Upper lobe of left lung (tissue), 4 donors: ENCODE measurements at regions not wholly inside any gene's neighbourhood (a gene's known extent, or its start where the extent isn't known, plus 50 kb on each side); places are given as distances from the start of the nearest gene placed in this dataset.

ENCODE experiments used
- EP300 ChIP-seq, 4 donors: sonication (generic); formaldehyde crosslinking; IDR thresholded peaks; one replicate each; pipeline ENCODE4 v1.5.1; 2017; ENCODE audit warnings: antibody characterized with exemption in 4 of 4, control low read depth in 2 of 4
- POLR2A ChIP-seq, 4 donors: fragments of 450-650 bp; IDR thresholded peaks; one replicate each; pipeline ENCODE4 v1.5.1; 2016 to 2017; ENCODE audit warnings: antibody characterized with exemption in 4 of 4, mild to moderate bottlenecking in 2 of 4
- TF ChIP-seq, protein P1 (sequence below), 6 experiments: fragments of 450-650 bp in 4 of 6; fragments of 200-600 bp in 2 of 6; sonication (generic) in 2 of 6; IDR thresholded peaks; one replicate each; pipeline ENCODE4 v1.5.1; 2016 to 2019; ENCODE audit warnings: antibody characterized with exemption in 6 of 6

DNA sequence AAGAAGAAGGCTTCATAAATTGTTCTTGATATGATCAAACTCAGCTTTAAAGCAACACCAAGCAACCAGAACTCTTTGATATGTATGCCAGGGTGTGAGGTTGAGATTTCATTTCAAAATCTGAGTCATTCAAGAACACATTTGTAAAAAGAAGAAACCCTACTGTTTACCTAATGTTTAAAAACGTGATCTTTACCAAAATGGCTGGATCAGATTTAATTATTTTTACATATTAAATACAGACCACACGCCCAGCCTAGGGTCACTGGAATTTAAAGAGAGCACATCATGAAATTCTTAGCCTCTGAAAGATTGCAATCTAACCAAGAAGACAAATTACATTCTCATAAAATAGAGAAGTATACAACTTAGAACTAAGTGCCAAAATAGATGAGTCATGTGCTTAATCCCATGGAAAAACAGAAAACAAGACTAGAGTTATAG lies 206.8 kb upstream of the SMLR1 start:
- TF ChIP-seq, protein P1, sequence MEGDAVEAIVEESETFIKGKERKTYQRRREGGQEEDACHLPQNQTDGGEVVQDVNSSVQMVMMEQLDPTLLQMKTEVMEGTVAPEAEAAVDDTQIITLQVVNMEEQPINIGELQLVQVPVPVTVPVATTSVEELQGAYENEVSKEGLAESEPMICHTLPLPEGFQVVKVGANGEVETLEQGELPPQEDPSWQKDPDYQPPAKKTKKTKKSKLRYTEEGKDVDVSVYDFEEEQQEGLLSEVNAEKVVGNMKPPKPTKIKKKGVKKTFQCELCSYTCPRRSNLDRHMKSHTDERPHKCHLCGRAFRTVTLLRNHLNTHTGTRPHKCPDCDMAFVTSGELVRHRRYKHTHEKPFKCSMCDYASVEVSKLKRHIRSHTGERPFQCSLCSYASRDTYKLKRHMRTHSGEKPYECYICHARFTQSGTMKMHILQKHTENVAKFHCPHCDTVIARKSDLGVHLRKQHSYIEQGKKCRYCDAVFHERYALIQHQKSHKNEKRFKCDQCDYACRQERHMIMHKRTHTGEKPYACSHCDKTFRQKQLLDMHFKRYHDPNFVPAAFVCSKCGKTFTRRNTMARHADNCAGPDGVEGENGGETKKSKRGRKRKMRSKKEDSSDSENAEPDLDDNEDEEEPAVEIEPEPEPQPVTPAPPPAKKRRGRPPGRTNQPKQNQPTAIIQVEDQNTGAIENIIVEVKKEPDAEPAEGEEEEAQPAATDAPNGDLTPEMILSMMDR (IDR thresholded peaks at IDR 0.05) = no peak
- TF ChIP-seq EP300 (IDR thresholded peaks at IDR 0.05) (no peak), POLR2A (IDR thresholded peaks at IDR 0.05) (no peak)
